Fibroblast of the conjunctiva (primary cell): ENCODE measurements at regions not wholly inside any gene's neighbourhood (a gene's known extent, or its start where the extent isn't known, plus 50 kb on each side); places are given as distances from the start of the nearest gene placed in this dataset.
"Not testable (repeated sequence)": the region's sequence is repeated elsewhere in the genome, so short reads cannot be mapped to it uniquely, and the experiment has no call there.

Experiments
- DNase-seq: peaks from one replicate; pipeline ENCODE4 v3.0.0-alpha.2; 2010; ENCODE audit warnings: low read depth

DNA sequence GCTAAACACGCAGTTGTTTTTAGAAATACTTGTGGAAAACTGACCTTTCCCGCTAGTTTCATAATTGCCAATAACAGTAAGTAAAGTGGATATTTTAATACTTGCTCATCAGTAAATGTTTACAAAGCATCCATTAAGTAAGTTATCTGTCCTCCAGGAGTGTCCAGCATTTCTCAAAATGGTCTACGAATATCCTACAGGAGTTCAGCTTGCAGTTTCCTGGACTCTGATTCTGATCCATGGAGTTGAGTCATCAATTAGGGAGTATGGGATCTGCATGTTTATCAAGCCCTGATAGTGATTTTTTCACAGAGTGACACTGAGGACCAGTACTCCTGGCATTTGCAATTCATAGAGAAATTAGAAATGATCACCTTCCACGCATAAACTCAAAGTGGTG lies 325.2 kb upstream of the AADAT start:
- no peak for DNase-seq

DNA sequence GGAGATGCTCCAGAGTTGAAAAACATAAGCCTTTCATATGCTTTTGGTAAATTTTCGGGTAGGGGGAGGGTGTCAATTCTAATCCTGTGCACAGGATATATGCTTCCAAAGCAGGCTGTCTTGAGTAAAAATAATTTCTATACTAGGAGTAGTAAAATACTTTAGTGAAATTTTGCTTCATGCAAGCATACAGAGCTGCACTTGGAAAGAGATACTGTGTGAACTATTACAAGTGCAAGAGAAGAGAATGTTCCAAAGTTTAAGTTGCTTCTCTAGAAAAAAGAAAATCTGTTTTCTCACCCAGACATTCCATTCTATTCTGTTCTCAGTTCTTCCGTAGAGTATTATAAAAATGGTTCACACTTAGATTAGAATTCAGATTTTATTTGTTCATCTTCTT lies 324.6 kb upstream of the AADAT start:
- no peak for DNase-seq

DNA sequence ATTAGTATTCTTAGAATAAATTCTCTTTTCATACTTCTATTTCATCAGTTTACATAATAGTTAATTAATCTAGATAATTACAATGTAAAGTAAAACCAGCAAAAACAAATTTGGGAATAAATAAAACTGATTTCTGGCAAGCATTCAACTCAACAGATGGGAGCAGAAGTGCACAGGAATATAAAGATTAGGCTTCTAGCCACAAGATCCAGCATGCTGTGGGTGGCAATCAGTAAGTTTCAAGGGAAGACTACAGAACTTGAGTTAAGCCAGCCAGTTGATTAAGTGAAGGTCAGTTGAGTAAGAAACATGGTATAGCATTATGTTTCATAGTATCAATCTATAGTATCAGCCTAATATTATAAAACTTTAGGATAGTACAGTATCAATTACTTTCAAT lies 324.2 kb upstream of the AADAT start:
- no peak for DNase-seq

DNA sequence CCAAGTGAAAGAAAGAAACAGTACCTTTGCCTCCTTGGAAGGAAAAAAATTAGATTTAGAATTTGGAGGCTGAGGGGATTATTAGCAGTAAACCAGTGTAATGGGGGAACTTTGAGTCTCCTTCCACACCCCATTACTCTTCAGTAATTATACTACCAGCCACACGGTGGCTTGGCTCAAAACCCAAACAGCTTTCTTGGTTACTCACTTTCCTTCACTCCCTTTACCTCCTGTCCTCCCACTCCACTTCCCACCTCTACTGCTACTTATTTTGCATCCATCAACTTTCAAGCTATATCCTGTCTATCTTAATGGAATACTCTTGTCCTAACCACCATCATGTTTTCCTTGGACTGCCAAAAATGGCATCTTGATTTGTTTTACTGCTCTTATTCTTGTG lies 310.6 kb upstream of the AADAT start:
- DNase-seq = no peak

DNA sequence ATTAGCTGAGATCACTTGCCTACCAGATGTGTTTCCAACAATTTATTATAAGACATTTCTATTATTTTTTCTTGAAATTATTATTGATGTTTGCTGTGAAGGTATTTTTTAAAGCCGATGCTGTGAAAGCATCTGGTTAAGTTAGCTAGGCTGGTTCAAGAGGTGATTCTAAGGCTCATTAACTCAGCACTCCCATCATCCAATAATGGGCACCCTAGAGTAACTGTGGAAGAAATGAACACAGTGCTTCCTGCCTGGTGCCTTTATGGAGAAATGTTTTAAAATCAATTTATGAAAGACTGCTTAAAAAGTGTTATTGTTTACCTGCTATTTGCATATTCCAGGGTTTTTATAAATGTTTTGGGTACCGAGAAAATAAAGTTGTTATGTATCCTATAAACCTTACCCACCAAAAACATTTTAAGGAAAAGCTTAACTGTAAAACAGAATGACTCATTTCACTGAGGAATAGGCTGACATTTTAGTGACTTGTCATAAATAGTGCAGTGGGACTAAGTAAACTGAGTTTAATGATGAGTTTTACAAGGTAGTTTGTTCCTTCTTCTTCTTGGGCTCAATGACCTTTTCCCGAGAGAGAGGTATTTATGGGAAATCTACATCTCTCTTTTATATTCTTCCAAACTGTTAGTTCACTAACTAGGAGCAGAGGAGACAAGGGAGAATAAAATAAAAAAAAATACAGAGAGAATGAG lies 310.0 kb upstream of the AADAT start:
- DNase-seq = no peak

DNA sequence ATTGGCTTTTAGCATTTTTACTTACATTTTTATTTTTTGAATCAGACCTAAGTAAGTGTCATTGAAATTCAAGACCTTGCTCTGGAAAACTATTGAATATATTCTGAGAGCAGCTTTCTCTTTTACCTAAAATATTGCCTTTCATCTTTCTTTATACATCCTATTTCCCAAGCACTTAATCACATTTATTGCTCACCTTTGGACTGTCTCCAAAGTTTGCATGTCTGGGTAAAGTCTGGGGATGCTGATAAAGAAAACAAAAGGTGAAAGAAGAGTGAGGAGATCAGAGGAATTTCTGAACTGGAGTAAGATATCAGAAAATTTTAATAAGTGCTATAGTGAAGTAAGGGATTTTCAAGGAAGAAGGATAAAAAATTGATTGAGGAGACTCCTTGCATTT lies 308.5 kb upstream of the AADAT start:
- DNase-seq = no peak

DNA sequence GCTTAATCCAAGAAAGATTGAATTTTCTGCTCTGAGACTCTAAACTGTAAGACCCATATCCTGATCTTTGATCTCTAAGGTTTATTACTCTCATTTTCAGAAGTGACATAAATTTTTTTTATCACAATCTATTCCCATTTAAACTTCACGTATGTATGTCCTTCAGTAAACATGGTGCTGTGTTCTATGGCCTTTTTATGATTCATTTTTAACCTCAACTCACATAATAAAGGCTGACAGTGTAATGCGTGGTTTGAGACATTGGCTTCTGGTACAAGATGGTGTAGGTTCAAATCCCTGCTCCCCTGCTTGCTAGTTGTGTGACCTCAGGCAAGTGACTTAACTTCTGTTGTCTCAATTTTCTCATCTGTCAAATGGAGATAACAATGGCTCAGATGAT lies 306.0 kb upstream of the AADAT start:
- DNase-seq = no peak

DNA sequence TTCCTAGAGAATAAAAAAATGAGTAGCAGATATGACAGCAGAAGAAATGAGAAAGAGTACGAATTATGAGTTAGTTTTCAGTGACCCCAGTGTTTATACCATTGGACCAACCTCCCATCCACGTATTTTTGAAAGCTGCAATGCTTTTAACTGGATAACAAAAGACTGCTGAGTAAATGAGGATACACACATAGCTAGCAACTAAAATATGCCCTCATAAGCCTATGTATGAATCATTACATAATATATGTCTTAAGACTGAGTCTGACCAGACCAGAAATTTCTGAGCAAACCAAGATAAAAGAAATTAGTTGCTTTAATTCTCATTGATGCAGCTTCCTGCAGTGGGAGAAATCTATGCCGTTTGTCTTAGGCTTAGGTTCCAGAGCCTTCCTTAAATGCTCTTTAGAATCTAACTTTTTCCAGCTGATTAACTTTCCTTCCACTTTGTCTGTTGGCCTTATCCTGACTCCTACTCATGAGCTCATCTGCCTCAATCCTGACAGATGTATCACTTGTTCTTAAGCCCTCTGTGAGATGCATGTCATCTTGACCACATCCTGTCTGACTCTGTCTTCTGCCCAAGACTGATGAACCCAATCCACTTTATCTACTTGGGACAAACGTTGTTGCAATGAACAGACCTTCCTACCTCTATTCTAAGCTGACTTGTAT lies 301.4 kb upstream of the AADAT start:
- peak; percentile 6 for DNase-seq

DNA sequence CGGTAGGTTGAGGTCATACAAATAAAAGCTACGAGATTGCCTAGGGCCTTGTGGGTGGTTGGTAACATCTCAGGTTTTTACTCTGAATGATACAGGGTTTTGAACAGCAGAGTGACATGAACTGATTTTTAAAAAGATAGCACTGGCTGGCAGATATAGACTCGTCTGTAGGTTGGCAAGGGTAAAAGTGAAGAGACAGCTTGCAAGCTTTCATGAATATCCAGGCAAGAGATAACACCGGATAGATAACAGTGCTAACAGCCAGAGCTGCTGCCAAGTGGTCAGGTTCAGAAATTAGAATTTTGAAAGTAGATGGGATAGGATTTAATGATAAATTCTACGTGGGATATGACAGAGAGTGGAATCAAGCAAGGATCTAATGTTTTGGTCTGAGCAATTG lies 299.7 kb upstream of the AADAT start:
- no peak for DNase-seq

DNA sequence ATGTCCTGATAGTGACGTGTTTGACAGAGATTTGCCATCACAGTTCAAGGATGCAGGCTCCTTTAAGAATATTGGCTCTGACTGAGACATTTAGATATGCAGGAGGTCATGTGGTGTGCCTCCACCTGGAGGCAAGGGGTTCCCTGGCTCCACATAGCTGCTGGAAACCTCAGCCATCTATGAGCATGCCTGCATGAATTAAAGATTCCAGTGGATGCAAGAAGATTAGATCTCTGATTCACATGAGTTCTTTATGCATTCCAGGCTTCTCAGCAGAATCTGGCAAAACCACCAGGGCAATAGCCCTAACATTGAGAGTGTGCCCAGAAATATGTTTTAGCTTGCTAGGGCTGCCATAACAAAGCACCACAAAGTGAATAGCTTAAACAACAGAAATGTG lies 298.5 kb upstream of the AADAT start:
- no peak for DNase-seq

DNA sequence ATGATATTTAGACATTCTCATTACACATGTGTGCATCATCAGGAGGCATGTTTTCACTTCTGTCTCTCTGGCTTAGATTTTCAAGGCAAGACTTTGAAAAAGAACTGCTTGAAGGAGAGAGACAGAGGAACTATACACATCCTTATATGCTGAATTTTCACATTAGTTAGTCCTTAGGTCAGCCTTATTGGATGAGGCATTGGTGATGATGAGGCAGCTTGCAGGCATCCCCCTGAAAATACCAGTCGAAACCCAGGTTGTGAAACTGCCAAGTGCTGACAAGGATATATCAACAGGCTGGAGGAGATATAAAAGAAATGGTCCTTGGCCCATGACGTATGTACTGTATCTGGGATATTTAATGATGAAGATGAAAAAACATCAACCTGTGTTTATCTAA lies 297.2 kb upstream of the AADAT start:
- DNase-seq = no peak

DNA sequence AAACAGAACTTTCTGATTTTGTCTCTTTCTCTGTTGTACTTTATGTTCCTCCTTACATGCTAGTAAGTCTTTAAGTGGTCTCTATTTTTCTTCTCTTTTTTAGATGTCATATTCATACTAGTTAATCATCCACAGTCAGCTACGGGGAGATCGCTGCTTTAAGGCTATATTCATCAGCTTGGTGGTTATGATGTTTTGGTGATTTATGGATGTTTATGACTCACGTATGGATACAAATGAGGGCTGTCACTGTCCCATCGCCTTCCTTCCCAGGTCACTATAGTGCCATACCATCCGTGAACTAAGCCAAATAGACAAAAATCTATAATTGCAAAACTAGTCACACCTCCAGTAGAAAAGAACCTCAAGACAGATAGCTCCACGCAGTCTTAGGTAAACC lies 296.8 kb upstream of the AADAT start:
- DNase-seq = no peak

DNA sequence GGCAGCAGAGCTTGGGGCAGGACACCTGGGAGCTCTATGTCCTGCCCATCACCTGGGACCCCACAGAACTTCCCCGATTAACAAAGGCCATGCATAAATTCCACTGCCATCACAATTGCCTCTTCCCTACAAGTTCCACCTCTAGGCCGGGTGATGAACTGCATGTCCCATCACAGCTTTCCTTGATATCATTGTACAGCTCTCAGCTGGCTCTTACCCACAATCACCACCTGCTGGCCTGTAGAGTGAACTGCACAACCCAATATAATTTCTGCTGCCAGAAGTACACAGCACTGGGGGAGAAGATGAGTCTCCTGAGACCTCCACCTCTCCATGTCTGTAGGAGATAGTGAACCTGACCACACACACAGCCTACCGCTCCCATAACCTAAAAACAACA lies 285.0 kb upstream of the AADAT start:
- DNase-seq = no peak

DNA sequence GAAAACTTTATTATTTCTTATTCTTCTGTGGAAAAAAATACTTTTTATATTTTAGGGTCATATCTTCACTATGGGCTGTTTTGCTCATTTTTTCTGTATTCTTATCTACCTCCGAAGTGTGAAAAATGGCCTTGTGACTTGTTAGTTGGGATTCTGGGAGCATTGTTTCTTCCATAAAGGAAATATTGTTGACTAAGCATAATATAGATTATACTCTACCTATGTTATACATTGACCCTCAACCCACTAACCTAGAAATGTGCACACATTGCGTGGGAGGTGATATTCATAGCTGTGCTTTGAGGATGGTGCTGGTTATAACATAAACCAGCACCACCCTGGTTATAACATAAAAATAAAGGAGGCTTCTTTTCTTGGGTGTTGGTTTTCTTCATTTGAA lies 259.2 kb upstream of the AADAT start:
- DNase-seq = no peak

DNA sequence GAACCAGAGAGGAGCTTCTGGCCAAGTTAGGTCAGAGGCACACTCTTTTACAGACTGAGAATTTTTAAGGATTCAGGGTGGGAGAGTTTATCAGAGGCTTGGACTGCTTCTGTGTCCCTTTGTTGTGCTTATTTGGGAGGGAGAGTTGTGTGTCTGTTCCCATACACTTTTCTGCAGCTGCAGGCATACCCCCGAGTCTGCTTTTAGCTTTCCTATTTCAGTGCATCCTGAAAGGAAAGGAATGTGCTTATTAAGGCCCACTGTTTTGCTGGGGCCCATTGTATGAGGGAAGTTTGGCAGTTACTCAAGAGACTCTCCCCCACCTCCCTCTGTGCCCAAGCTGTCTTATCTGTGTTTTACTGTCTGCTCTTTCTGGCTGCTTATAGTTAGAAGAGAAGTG lies 257.4 kb upstream of the AADAT start:
- not testable (repeated sequence) for DNase-seq

DNA sequence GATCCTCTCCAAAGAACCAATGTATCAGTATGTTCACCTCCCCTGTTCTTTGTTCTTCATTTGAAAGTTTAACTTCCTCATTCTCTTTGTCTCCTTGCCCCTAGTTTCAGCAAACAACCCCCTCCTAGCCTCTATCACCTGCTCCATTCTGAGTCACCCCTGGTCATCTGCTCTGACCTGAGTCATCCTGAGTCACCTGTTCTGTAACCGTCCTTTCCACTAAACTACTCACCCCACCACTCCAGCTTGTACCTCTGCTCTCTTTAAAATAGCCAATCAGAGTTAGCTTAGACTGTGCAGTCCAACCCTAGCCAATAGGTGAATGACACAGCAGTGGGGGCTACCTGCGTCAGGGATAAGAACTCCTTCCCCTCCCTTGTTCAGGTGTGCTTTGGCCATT lies 249.8 kb upstream of the AADAT start:
- no peak for DNase-seq

DNA sequence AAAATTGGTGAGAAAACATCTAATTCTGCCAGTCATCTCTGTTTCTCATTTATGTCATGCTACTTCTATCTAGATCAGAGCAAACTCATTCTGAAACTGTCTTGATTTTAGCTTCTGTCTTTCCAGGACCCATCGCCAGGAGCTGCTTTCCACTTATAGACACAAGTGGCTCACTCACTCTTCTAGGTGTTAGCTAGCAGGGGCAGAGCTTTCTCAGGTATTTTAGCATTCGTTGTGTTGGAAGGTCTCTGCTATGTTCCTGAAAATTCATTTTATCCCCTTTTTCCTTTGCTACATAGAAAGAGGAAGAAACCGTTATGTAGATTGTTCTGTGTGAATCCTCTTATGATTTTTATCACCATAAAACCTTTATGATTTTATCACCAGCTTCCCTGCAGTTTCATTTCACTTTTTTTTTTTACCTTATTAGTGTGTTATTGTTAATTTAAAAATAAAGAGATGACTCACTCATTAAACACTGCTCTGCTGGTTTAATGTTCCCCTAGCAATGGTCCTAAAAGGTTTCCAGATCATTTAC lies 246.6 kb upstream of the AADAT start:
- no peak for DNase-seq

DNA sequence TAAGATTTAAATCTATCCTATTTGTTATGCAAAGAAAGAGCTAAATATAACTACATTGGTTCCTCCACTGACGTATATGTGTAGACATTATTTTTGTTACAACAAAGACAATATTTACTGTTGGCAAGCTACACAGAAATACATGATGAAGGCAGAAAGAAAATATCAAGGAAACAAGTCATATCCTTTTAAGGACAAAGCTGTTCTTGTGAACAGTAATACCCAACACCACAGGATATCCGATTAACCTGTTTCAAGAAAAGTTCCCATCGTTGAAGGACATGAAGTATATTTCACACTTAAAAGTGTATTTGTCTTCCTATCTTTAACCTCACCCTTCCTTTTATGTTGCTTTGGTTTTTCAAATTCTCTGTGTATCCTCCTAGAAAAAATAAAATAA lies 235.8 kb upstream of the AADAT start:
- DNase-seq = no peak

DNA sequence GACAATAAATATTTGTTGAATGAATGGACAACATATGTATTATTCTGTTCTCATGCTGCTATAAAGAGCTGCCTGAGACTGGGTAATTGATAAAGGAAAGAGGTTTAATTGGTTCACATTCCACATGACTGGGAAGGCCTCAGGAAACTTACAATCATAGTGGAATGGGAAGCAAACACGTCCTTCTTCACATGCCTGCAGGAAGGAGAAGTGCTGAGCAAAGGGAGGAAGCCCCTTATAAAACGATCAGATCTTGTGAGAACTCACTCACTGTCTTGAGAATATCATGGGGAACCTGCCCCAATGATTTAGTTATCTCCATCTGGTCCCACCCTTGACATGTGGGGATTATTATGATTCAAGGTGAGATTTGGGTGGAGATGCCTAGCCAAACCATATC lies 233.9 kb upstream of the AADAT start:
- no peak for DNase-seq

DNA sequence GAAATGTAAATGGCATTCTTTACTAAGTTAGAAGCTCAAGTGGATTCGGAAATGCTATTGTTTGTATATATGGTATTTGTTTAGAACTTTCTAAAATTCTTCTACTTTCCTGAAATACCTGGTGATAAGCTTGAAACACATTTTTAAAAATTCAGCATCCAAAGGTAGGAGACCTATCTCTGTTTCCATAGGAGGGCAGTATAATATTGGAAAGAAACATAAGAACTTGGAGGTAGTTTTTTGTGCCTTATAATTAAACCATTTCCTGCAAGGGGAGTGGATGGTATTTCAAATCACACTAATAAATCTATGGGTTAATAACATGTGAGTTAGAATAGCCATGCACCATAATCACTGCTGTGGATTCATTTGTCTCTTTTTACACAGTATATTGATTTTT lies 217.4 kb upstream of the AADAT start:
- no peak for DNase-seq

DNA sequence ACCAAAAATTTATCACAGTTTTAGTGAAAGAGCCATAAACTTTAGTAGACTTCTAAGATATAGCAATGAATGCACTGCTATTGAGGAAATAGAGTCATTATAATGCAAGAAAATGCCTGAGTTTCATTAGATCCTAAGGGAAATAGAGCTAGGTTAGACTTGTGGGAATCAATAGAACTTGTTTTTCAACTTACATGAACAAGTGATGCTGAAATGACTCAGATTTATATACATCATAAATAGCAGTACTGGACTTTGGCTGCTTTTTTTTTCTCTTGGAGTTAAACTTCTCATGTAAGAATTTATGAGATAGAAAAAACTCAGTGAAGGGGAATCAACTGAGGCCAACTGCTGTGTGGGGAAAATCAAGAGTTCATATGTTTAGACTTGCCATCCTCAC lies 216.5 kb upstream of the AADAT start:
- no peak for DNase-seq

DNA sequence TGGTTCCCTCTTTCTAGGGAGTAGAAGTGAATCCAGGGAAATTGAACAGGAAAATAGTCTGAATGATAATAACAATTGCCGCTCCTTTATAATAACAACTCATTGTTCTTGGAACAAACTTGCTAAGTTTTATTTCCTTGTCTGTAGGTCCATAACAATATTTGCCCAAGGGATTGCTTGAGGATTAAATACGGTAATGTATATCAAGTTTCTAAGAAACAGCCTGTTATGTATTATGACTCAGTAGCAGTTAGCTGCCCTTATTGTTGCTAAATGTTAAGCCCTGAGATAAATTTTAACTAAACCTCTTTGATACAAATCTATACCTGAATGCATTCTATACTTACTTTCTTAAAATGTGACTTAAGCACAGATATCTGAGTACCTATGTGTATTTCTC lies 215.9 kb upstream of the AADAT start:
- no peak for DNase-seq

DNA sequence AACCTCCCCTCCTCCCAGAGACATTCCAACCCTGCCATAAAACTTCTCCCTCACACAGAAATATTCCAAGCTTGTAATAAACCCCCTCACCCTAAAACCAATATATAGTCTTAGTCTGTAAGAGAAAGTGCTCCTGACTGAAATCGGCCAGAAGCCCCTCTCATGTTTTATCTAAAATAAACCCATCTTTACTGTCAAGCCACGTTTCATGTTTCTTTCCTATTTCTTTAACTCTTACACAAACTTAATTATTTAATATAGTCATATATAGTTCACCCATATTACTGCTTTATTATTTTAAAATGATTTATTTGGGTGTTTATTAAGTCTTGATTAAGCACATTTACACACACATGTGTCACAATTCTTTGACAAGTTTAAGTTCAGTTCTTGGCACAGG lies 191.3 kb upstream of the AADAT start:
- DNase-seq = no peak

DNA sequence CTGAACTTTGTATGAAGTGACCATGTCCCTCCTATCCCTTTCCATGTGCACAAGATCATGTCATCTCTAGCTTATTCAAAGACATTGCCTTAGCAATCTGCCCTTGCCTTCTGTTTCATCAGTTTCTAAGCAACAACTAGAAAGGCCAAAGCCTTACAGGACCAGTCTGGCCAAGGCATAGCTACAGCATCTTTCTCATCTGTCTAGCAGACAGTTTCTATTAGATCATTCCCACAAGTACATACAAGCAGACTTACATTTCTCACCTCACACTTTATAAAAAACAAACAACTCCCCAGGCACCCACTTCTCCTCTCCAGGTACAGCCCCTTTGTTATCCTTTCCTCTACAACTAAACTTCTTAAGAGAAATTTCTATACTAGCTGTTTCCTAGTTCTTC lies 188.7 kb upstream of the AADAT start:
- no peak for DNase-seq
